GM21423 (cell line): ENCODE measurements at regions not wholly inside any gene's neighbourhood (a gene's known extent, or its start where the extent isn't known, plus 50 kb on each side); places are given as distances from the start of the nearest gene placed in this dataset.
"Not testable (repeated sequence)": the region's sequence is repeated elsewhere in the genome, so short reads cannot be mapped to it uniquely, and the experiment has no call there.

Experiments used
- ATAC-seq: cut with Tn5 transposase; IDR thresholded peaks from one replicate; pipeline ENCODE4 v1.9.1; 2021; ENCODE audit warnings: mild to moderate bottlenecking, moderate library complexity; ENCODE audit not compliant: unreplicated experiment

DNA sequence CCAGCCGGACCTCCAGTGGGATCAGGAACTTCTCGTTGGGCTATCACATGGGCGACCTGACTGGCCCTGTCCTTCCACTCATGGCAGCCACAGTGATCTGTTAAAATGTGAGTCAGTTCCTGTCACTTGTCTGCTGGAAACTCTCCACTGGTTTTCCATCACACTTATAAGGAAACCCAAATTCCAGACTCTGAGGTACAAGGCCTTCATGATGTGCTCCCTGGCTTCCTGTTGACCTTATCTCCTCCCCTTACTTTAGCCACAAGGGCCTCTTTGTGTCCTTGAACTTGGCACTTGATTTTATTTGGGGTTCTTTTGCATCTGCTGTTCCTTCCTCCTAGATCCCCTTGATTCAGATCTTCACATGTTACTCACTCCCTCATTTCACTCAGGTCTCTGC, 96.8 kb downstream of the TENT5C start:
- no peak for ATAC-seq

DNA sequence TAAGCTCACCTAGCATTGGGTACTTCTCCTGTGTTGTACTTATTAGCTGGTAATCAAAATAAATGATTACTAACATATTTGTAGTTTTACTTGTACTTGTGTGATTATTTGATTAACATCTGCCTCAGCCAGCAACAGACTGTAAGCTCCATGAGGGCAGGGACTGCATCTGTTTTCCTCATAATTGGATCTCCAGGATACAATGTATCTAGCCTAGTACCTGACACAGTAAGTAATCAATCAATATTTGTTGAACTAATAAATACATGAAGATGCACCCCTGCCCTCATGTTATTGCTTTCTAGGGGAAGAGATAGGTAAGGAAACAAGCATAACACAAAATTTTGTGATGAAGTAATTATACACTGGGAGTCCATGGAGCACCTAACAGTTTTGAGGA, 101.5 kb downstream of the TENT5C start:
- ATAC-seq = no peak

DNA sequence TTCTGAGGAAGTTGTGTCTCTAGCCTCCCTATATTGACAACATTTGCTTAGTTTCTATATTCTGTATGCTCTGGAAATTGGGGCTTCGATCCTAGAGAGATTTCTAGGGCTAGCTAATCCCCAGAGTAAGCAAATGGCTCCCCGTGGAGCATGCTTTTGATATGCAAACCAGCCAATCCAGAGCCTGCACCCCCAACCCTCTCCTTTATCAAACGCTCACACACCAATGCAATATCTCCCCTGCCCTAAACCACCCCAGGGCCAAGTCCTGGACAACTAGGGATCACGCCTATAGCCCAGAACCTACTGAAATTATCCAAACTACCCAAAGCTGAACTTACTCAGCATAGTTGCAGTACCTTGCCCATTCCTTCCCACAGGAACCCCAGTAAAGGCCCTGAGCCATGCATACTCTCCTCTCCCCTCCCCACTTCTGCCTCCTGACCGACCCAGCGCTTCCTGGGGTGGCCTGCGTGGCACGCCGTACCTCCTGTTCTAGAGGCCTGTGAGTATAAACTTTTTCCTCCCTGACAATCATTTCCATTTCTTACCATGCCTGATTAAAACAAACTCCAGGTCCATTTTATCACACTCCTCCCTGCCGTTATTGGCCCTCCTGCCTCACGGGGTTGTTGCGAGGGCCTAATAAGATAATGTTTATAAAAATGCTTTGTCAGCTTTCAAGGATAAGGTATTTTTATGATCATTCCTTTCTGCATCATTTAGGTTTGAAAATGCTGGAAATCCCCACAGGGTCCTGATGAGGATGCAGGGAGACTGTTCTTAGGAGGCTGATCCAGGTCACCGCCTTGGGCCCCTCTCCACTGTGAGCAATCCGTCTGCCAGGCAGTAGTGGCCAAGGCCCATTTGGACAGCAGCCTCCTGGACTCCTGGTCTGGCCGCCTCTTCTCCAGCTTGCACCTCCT, 102.7 kb downstream of the TENT5C start:
- no peak for ATAC-seq

DNA sequence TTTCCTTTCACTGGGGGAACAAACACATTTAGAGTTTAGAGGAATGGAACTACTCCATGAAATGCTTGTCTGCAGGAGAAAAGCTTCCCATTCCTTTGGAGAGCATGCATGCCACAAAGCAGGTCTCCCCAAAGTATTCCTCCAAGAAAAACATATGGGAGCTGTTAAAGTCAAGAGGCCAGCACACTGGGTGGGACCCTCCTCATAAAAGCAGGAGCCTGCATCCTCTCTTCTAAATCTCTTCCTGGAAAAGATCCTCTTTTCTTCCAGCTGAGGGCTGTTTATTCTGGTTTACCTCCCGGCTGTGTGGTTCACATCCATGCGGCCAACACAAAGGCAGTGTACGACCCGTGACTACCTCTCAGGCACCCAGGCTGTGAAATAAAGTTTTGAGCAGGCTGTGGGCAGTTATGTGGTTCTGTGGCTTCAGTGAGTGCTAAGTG, 103.4 kb downstream of the TENT5C start:
- no peak for ATAC-seq

DNA sequence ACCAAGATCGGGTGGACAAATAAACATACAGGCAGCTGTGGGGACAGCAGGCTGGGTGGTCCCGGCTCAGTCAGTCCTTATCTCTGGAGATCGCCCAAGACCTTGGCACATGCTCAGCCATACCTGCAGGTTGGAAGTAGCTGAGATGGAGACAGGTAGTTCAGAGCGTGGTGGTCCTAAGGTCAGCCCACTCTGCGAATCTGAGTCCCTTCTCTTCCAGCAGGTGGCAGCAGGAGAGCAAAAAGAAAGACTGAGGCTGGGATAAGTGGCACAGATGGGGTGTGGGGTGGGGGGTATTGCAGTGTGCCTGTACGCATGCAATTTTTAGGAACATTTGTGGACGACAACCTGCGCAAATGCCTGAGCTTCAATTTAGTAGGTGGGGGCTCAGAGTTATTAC, 104.9 kb downstream of the TENT5C start:
- no peak for ATAC-seq

DNA sequence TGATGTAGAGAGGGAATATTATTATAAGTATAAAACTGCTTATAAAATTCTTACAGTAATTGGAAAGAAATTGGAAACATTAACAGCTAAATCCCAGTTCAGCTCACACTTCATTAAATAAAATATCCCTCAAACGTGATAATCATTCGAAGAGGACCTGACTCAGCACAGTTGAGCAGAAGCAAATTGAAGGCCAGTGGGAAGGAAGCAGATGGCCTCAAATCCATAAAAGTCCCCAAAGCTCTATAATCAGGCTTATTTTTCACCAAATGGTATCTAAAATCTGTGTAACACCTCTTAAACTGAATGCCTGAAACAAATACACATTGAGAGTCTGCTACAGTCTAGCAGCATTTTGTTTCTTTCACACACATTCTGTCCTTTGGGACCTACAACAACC, 106.8 kb downstream of the TENT5C start:
- no peak for ATAC-seq

DNA sequence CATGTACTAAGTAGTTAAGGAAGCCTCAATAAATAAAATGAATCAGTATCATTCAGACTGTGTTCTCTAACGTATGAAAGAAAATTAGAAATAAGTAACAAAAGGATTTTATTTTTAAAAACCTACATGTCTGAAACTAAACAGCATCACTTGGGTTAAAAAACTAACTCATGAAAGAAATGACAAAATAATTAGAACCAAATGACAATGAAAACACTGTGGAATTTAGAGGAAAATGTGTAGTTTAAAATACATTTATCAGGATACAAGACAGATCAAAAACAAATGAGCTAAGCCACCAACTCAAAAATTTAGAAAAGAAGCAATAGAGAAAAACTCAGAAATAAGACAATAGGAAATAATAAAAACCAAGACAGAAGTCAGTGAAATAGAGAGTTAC, 108.7 kb downstream of the TENT5C start:
- ATAC-seq = no peak

DNA sequence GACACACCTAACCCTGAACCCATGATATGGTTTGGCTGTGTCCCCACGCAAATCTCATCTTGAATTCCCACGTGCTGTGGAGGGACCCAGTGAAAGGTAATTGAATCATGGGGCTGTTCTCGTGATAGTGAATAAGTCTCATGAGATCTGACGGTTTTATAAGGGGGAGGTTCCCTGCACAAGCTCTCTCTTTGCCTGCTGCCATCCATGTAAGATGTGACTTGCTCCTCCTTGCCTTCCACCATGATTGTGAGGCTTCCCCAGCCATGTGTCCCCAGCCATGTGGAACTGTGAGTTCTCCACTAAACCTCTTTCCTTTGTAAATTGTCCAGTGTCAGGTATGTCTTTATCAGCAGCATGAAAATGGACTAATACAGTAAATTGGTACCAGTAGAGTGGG, 110.2 kb downstream of the TENT5C start:
- not testable (repeated sequence) for ATAC-seq

DNA sequence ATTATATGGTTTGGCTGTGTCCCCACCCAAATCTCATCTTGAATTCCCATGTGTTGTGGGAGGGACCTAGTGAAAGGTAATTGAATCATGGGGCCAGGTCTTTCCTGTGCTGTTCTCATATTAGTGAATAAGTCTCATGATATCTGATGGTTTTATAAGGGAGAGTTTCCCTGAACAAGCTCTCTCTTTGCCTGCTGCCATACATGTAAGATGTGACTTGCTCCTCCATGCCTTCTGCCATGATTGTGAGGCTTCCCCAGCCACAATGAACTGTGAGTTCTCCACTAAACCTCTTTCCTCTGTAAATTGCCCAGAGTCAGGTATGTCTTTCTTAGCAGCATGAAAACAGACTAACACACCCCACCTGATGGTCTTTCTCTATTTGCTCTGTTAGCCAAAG, 112.1 kb downstream of the TENT5C start:
- ATAC-seq = not testable (repeated sequence)

DNA sequence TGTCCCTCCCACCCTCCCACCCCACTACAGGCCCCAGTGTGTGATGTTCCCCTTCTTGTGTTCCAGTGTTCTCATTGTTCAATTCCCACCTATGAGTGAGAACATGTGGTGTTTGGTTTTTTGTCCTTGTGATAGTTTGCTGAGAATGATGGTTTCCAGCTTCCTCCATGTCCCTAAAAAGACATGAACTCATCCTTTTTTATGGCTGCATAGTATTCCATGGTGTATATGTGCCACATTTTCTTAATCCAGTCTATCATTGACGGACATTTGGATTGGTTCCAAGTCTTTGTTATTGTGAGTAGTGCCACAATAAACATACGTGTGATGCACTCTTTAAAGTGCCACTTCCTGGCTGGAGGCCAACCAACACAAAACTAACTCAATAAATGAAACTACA, 112.7 kb downstream of the TENT5C start:
- ATAC-seq = not testable (repeated sequence)

DNA sequence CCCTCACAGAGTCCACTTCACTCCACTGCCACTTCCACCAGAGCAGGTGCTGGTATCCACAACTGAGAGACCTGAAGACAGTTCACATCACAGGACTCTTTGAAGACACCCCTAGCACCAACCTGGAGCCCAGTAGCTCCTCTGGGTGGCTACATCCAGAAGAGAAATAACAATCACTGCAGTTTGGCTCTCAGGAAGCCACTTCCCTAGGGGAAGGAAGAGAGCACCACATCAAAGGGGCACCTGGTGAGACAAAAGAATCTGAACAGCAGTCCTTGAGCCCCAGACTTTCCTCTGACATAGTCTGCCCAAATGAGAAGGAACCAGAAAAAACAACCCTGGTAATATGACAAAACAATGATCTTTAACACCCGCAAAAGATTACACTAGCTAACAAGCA, 113.2 kb downstream of the TENT5C start:
- no peak for ATAC-seq

DNA sequence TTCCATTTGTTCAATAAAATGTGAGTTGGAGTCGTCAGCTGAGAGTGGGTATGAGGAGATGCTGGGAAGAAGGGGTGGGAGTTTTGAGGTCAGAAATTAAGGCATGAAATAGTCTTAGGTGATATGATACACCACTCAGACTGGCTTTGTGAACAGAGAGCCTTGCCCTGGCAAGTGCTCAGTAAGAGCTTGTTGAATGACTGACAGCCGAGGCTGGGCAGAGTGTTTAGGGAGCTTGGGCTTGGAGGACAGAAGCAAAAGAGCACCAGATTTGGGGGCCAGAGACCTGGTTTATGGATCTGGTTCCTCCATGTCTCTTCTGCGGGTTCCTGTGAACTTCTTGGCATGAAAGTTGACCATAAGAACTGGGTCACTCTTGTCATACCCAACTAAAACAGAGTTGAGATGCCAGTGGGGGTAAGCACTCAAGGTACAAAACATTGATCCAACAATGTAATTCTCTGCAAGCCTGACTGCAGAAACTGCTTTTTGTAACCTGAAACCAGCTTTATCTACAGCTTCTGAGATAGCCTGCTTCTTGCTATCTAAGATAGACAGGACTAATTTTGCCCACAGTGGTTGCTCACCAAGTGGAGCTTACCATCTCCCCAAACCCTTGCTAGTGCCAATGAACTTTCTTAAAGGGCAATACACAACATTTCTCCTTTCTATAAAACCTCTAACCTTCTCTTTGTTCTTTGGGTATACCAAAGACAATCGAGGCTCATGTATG, 126.4 kb downstream of the TENT5C start:
- ATAC-seq = no peak

DNA sequence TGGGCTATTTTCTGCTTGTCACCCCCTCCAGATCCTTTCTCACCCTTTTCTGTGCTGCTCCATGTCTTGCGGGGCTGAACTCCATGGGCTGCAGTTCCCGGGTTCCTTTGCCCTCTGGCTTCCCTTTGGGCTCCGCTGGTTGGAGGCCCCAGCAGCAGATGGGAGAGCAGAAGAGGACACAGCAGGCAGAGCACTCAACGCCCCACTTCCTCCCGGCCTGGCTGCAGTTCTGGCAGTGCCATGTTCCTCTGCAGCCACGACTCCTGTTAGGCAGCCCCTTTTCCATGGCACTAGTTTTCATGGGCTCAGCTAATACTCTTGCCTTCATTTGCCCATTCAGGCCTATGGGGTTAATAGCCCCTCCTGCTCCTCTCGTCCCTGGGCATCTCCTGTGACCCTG, 127.1 kb downstream of the TENT5C start:
- ATAC-seq = no peak

DNA sequence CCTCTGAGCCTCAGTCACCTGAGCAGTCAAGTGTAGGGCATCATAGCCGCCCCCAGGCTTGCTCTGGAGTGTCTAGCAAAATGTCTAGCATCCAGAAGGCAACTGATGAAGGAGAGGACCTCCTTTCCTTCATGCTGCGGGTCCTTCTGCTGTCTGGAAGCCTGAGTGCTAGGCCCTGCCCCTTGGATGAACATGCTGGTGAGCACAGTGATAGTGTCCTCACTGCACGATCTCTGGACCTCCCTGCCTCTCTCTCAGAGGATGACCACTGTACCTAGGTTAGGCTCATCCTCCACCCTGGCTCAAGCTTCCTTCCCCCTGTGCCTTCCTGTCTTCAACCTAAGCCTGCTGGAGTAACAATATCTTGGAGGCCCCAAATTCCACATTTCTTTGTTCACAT, 128.6 kb downstream of the TENT5C start:
- no peak for ATAC-seq

DNA sequence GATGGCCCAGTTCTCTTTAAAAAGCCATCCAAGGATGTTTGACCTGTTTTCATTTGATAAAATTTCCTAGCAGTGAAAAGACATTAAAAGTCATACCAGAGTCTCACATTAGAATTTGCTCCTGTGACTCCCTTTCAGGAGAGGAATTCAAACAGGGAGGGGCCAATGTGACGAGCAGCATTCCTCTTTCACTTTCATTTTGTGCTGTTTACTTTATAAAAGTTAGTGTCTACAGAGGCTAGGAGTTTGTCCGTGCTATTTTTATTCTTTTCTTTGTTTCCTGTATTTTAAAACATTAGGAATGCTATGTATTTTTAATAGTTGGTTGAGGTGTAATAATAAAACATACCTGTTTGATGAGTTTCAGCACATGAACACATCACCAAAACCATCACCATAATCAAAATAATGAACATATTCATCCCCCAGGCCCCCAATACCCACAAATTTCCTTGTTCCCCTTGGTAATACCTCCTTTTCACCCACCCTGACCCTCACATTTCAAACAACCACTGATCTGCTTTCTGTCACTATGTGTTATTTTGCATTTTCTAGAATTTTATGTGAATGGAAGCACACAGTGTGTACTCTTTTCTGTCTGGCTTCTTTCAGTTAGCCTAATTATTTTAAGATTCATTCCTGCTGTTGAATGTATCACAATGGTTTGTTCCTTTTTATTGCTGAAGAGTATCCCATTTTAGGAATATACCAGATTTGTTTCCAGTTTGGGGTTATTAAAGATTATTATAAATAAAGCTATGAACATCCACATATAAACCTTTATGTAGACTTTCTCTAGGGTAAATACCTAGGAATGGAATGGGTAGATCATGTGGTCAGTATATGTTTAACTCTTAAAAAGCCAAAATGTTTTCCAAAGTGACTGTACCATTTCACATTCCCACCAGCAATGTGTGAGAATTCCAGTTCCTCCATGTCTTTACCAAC, 129.5 kb downstream of the TENT5C start:
- ATAC-seq = peak; percentile 53

DNA sequence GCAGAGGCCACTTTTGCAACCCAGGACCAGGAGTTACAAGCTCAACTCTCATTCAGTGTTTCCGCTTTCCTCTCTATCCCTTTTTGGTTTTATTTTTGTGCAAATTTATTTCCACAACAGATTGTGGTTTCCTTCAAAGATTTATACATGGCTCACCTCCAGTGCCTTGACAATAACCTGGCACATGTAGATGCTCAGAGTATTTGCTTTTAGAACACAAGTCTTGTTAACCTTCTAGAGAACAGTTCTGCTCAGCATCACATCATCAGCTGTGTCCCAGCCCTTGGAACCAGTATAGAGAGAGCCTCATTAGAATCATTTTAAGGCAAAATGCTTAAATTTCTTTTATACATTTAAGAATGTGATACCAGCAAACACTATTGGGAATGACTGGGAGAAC, 133.7 kb downstream of the TENT5C start:
- no peak for ATAC-seq

DNA sequence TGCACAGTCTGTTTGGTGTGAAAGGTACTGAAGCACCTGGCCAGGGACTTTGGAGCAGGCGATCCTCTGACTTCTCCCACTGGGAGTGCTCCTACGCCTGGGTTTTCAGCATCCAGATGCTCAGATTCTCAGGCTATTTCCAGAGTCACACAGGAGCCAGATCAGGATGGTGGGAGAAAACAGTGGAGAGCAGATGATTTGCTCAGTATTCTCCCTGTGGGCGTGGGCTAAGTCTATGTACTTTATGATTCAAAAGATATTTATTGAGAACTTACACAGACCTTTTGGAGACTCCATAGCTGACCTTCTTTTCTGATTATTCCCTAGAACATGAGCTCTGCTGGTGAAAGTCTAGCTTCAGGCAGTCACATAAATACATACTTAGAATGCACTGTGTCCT, 134.6 kb downstream of the TENT5C start:
- no peak for ATAC-seq

DNA sequence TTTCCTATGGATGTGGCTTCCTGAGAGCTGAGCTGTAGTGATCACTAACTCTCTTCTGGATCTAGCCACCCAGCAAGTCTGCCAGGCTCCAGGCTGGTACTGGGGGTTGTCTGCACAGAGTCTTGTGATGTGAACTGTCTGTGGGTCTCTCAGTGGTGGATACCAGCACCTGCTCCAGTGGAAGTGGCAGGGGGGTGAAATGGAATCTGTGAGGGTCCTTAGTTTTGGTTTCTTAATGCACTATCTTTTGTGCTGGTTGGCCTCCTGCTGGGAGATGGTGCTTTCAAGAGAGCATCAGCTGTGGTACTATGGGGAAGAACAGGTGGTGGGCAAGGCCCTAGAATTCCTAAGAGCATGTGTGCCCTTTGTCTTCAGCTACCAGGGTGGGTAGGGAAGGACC, 140.7 kb downstream of the TENT5C start:
- ATAC-seq = not testable (repeated sequence)

DNA sequence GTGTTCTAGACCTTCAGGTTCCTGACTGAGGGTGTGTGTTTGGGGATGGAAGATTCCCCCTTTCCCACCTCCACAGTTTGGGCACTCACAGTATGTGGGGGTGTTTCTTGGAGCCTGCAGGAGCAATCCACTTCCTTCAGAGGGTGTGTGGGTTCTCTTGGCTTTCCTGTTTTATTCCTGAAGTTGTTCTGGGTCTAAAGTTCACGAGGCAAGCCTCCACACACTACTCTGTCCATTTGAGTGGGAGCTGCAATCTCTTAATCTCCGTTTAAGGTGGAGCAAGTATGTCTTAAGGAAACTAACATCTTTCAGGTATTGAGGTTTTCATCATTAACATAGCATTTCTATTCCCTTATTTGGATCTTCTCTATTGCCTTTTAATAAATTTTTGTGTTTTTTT, 141.8 kb downstream of the TENT5C start:
- no peak for ATAC-seq

DNA sequence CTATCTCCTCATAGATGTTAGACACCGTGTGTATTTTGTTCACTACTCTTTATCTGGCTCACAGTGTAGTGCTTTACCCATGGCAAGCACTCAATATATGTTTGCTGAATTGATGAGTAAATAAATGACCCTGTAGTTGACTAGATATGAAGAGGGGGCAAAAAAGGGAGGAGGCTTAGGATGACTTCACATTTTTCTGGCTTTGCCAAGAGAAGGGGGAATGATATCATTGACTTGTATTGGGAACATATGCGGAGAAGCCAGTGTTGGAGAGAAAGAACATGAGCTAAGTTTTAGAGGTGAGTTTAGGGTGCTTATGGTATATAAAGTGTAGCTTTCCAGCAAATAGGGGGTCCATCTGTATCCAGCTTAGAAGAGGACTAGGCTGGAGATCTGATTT, 145.5 kb downstream of the TENT5C start:
- ATAC-seq = no peak

DNA sequence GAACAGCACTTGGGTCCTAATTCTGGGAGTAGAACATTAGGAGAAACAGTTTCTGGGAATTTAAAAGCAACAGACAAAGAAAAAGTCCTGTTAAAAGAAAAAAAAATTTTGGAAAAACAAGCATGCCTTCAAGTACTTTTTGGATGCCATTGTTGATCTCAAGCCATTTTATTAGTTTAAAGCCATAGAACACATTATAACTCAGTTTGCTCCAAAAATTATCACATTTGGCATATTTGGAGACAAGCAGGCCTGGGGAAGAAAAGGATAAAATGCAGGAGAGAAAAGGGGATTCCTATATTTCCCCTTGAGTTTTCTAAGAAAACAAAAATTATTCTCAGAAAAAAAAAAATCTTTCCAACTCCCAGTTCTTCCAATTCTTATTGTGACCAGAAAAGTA, 146.8 kb downstream of the TENT5C start:
- no peak for ATAC-seq
